Thoracic aorta (tissue), 2 donors: ENCODE measurements at regions not wholly inside any gene's neighbourhood (a gene's known extent, or its start where the extent isn't known, plus 50 kb on each side); places are given as distances from the start of the nearest gene placed in this dataset.
"Not testable (repeated sequence)": the region's sequence is repeated elsewhere in the genome, so short reads cannot be mapped to it uniquely, and the experiment has no call there.

ENCODE experiments used
- ATAC-seq: fragments of 150-250 bp; one replicate; pipeline ENCODE4 v1.8.0; 2017; ENCODE audit warnings: low read depth; ENCODE audit not compliant: insufficient number of reproducible peaks, low FRiP score
- DNase-seq: peaks from one replicate; pipeline ENCODE4 v3.0.0-alpha.2; 2020; ENCODE audit warnings: low spot score
- H3K27ac ChIP-seq, 2 donors: fragments of 200-600 bp; sonication (generic); 1 replicate in 1 of 2; 2 replicates in 1 of 2; pipeline ENCODE4 v1.5.1; 2016; ENCODE audit warnings: mild to moderate bottlenecking in 2 of 2, moderate library complexity in 2 of 2
- H3K27me3 ChIP-seq: fragments of 200-600 bp; sonication (generic); replicated peaks from 2 replicates; pipeline ENCODE4 v1.6.0; 2016; ENCODE audit warnings: mild to moderate bottlenecking; ENCODE audit not compliant: insufficient read depth
- H3K36me3 ChIP-seq: fragments of 200-600 bp; sonication (generic); one replicate; pipeline ENCODE4 v1.5.1; 2016
- H3K4me1 ChIP-seq, 2 donors: fragments of 200-600 bp; sonication (generic); 1 replicate in 1 of 2; 2 replicates in 1 of 2; pipeline versions ENCODE4 v1.5.1 to v1.6.0; 2016; ENCODE audit warnings: low read depth in 2 of 2, mild to moderate bottlenecking in 1 of 2; ENCODE audit not compliant: control insufficient read depth in 1 of 2
- H3K4me3 ChIP-seq: fragments of 200-600 bp; sonication (generic); 2 replicates; pipeline ENCODE4 v1.5.1; 2016; ENCODE audit warnings: mild to moderate bottlenecking
- H3K9me3 ChIP-seq: fragments of 200-600 bp; sonication (generic); 2 replicates; pipeline ENCODE4 v1.5.1; 2016
- TF ChIP-seq, protein P1 (sequence below): fragments of 200-600 bp; sonication (generic); IDR thresholded peaks from one replicate; pipeline ENCODE4 v1.5.1; 2019; ENCODE audit warnings: antibody characterized with exemption

DNA sequence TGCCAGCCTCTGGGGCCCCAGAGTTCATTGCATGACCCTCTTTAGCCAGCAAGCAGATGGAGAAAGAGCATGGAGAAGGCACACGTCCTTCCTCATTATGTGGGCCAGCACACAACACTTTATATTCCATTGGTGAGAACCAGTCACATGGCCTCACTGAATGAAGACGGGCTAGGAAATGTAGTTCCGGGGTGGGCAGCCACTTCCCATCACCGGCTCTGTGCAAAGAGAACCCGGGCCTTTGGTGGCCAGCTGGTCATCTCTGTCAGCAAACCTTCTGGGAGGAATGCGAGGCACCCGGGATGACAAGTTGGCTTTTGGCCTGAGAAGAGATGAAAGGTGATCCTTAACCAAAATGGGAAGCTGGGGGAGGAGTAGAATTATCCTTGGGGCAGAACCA, 90.2 kb upstream of the VGLL4 start:
- TF ChIP-seq, protein P1, sequence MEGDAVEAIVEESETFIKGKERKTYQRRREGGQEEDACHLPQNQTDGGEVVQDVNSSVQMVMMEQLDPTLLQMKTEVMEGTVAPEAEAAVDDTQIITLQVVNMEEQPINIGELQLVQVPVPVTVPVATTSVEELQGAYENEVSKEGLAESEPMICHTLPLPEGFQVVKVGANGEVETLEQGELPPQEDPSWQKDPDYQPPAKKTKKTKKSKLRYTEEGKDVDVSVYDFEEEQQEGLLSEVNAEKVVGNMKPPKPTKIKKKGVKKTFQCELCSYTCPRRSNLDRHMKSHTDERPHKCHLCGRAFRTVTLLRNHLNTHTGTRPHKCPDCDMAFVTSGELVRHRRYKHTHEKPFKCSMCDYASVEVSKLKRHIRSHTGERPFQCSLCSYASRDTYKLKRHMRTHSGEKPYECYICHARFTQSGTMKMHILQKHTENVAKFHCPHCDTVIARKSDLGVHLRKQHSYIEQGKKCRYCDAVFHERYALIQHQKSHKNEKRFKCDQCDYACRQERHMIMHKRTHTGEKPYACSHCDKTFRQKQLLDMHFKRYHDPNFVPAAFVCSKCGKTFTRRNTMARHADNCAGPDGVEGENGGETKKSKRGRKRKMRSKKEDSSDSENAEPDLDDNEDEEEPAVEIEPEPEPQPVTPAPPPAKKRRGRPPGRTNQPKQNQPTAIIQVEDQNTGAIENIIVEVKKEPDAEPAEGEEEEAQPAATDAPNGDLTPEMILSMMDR = no peak
- no peaks in the 10 kb centered on the region for H3K27me3 ChIP-seq
- no peaks in the 10 kb centered on the region for H3K9me3 ChIP-seq
- DNase-seq (no peak), ATAC-seq (no peak)
- no peak overlapping the region for H3K27ac ChIP-seq
- H3K36me3 ChIP-seq = no peaks in the 10 kb centered on the region
- no peak overlapping the region for H3K4me3 ChIP-seq
- H3K4me1 ChIP-seq = no peaks in the 10 kb centered on the region

DNA sequence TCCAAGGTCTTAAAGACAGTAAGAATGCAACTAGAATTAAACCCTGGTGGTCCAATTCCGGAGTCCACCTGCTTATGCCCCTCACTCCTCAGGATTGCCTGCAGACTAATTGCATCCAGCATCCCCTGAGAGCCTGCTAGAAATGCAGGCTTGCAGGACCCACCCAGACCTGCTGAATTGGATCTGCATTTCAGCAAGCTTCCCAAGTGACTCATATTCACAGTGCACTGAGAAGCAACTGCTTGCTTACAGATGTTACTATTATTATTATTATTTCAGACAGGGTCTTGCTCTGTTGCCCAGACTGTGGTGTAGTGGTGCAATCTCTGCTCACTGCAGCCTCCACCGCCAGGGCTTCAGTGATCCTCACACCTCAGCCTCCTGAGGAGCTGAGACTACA, 83.5 kb upstream of the VGLL4 start:
- DNase-seq = no peak
- Histone ChIP-seq H3K36me3 (no peaks in the 10 kb centered on the region), H3K4me1 (no peaks in the 10 kb centered on the region), H3K27me3 (no peaks in the 10 kb centered on the region), H3K4me3 (no peak overlapping the region), H3K27ac (no peak overlapping the region), H3K9me3 (no peaks in the 10 kb centered on the region)
- TF ChIP-seq, protein P1 = no peak
- ATAC-seq = no peak

DNA sequence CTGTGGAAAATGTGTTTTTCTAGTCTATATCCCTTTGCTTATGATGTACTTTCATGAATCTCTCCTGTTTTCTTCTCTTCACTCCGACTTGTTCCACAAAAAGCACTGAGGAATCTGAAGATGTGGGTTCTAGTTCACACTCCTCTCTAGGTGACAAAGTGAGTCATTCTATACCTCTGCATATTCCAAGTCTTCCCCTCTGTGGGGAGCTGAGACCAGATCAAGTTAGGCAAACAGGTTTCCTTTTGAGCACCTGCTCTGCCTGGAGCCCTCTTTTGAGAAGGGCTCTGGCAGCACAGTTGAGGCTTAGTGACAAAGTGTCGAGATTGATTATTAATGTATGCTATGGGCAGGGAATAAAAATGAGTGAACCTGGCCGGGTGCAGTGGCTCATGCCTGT, 82.4 kb upstream of the VGLL4 start:
- TF ChIP-seq, protein P1 = no peak
- no peaks in the 10 kb centered on the region for H3K9me3 ChIP-seq
- H3K4me1 ChIP-seq = peaks cover 0 to 6% of the 10 kb centered on the region in 2 donors
- no peaks in the 10 kb centered on the region for H3K27me3 ChIP-seq
- H3K27ac ChIP-seq = no peak overlapping the region
- no peaks in the 10 kb centered on the region for H3K36me3 ChIP-seq
- H3K4me3 ChIP-seq = no peak overlapping the region
- no peak for ATAC-seq
- DNase-seq = no peak

DNA sequence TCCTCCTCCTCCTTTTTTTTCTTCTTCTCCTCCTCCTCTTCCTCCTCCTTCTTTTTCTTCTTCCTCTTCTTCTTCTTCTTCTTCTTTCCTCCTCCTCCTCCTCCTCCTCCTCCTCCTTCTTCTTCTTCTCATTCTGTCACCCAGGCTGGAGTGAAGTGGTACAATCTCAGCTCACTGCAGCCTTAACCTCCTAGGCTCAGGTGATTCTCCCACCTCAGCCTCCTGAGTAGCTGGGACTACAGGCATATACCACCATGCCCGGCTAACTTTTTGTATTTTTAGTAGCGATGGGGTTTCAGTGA, 81.6 kb upstream of the VGLL4 start:
- H3K9me3 ChIP-seq, H3K27me3 ChIP-seq, H3K4me3 ChIP-seq, DNase-seq, ATAC-seq, H3K27ac ChIP-seq, H3K36me3 ChIP-seq: not testable (repeated sequence)
- peaks cover 0 to 11% of the 10 kb centered on the region in 2 donors for H3K4me1 ChIP-seq

DNA sequence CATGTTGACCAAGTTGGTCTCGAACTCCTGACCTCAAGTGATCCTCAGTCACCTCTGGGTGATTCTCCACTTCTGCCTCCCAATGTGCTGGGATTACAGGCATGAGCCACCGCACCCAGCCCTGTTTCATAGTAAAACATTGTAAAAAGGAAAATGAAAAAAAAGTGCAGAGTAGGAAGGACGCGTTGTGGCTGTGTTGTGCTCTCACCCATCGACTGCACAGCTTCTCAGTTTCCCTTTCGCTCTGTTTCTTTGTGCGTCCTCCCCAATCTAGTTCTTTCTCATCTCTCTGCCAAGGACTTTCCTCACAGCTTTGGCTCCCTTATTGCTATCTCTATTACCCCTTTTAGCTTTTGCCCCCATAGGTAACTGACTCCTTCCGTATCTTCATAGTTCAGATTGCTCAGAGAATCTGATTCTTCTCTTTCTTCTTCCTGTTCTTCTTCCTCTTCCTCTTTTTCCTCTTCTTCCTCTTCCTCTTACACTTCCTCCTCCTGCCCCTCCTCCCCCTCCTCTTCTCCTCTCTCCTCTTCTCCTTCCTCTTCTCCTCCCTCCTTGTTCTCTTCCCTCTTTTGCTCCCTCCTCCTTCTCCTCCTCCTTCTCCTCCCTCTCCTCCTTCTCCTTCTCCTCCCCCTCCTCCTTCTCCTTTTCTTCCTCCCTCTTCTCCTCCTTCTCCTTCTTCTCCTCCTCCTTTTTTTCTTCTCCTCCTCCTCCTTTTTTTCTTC, 81.1 kb upstream of the VGLL4 start:
- no peaks in the 10 kb centered on the region for H3K27me3 ChIP-seq
- no peak overlapping the region for H3K4me3 ChIP-seq
- TF ChIP-seq, protein P1 = no peak
- H3K36me3 ChIP-seq = no peaks in the 10 kb centered on the region
- no peak for DNase-seq
- no peak for ATAC-seq
- H3K27ac ChIP-seq = no peak overlapping the region
- peaks cover 0 to 11% of the 10 kb centered on the region in 2 donors for H3K4me1 ChIP-seq
- no peaks in the 10 kb centered on the region for H3K9me3 ChIP-seq

DNA sequence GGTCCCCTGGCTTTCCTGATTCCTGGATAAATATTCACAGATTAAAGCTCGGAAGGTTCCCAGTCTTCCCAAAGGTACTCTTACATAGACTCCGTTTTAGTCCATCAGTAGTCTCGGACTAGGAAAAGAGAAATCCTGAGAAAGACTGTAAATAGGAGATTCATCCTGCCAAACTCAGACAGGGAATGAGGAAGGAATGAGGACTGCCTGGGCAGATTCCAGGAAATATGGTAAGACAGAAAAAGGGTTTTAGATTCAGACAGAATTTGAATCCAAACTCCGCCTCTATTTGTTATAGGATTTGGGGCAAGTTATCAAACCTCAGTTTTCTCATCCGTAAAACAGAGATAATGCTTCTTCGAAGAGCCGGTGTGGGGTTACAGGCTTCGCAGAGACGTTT, 77.8 kb upstream of the VGLL4 start:
- ATAC-seq = no peak
- no peak overlapping the region for H3K4me3 ChIP-seq
- no peaks in the 10 kb centered on the region for H3K9me3 ChIP-seq
- peak overlapping the region; percentile 92 to 94 for H3K27ac ChIP-seq
- no peak for DNase-seq
- no peaks in the 10 kb centered on the region for H3K27me3 ChIP-seq
- H3K4me1 ChIP-seq = peaks cover 0 to 20% of the 10 kb centered on the region in 2 donors
- TF ChIP-seq, protein P1 = no peak
- H3K36me3 ChIP-seq = no peaks in the 10 kb centered on the region
